ENCODE measurements at regions not wholly inside any gene's neighbourhood (a gene's known extent, or its start where the extent isn't known, plus 50 kb on each side); places are given as distances from the start of the nearest gene placed in this dataset.
"Not testable (repeated sequence)": the region's sequence is repeated elsewhere in the genome, so short reads cannot be mapped to it uniquely, and the experiment has no call there.

DNA sequence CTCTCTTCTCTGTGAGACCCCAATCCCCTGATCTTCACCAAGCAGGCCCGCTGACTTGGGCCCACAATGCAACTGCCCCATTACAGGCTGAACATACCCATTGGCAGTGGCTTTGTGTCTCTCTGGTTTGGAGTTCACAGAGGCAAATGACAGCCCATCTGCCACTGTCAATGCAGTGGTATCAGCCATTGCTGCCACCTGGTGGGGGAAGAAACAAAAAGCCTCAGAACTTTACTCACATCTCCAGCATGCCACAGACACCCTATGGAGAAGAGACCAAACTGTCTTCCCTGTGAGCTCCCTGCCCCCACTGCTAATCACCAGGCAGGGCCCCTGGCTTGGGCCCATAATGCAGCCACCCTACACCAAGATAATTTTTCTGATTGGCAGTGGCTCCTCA, 729.3 kb upstream of the ACTRT1 start:
- DNase-seq (ENCODE audit: low spot score): no peak

DNA sequence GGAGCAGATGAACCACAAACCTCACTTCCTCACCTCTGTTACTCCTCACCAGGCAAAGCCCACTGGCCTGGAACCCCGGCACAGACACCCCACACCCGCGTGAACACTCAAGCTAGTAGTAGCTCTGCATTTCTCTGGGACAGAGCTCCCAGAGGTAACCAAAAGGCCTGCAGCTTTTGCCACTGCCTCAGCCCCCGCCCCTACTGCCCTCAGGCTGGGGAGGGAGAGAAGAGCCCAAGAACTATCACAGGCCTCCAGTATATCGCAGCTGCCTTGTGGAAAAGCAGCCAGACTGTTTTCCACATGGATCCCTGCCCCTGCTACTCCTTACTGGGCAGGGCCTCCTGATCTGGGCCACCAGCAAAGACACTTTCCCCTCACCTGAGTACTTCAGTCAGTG, 728.7 kb upstream of the ACTRT1 start:
- no peak for DNase-seq (ENCODE audit: low spot score)

DNA sequence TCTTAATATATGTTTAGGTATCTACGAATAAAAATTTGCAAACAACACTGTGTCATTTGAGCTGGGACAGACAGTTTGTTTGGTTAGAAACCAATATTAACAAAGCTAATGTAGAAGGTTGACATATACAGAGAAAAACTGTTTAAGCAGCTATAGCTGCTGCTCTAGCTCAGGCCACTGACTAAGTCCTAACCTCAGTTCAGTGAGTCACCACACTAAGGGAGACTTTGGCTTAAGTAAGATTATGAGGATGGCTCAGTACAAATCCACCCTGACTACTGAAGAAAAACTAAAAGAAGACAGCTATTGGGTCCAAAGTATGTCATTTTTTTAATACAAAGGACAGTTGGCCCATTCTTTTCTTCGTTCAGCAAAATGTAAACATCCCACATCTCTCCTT, 717.3 kb upstream of the ACTRT1 start:
- DNase-seq (ENCODE audit: low spot score): no peak

DNA sequence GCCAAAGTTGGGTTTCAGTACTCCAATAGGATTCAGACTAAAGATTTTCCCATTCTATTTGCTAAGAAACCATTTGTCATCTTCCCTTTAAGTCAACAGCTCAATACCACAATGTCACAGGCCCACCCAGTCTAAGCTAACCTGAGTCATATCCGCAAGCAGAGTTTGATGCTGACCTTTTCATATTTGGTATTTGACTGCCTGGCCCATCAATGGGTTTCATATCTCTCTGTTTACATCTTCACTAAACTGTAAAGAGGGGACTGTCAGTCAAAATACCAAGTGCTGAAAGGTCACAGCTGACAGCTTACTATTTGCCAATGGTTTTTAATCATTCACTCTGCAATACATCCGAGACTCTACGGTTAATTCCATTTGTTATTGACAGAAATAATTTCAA, 707.5 kb upstream of the ACTRT1 start:
- DNase-seq (ENCODE audit: low spot score): no peak

DNA sequence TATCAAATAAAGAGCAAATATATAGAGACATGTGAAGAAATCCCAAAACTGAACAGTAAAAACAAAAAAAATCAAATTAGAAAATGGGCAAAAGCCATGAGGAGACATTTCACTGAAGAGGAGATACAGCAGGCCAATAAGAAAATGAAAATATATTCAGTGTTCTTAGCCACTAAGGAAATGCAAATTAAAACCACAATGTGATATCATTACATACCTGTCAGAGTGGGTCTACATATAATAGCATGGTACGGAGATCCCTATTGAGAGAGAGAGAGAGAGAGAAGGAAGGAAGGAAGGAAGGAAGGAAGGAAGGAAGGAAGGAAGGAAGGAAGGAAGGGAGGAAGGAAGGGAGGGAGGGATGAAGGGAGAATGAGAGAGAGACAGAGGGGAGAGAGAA, 707.0 kb upstream of the ACTRT1 start:
- no peak for DNase-seq (ENCODE audit: low spot score)

DNA sequence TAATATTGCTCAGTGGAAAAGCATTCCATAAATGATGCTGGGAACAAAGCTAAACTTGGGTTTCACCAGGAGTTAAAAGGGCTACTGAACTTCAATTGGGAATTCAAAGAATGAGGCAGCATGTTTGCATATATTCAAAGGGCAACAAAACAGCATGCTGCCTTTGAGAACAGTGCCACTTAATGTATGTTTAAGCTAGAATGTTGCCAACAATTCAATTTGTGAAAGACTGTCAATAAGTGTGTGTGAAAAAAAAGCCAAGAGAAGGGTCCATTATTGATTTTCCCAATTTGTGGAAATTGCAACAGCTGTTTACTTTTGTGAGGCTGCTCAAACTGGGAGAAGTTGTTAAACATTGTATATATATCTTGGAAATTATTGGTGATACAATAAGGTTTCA, 701.9 kb upstream of the ACTRT1 start:
- no peak for DNase-seq (ENCODE audit: low spot score)

DNA sequence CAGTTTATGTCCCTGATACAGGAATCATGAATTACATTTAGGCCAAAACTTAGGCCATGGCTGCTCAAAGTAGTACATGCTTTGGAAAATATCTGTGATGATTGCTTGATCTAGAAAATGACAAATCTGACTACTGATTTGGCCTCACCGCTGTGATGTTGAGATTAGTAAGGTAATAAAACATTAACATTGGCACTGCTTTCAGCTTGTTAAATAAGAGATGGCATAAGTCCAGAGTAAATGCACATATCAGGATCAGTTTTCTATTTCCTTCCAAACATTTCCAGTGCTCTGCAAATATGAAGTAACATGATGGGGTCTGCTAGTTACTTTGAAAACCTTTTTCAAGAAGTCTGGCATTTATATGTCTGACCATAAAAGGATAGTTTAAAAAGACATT, 687.3 kb upstream of the ACTRT1 start:
- no peak for DNase-seq (ENCODE audit: low spot score)

DNA sequence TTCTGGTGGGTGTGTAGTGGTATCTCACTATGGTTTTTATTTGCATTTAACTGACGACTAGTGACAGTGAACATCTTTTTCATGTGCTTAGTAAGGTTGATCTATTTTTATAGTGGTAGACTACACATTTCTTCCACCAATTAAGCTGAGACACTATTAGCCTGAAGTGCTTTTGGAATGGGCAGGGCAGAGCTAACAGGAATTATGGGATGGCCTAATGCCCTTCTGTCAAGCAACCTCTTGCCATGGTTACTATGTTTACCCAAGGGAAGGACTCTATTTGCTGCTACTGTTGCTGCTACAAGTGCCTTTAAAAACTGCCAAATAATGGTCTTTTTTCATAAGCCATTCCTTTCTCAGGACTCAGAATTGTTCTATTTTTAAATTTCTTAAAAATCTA, 676.7 kb upstream of the ACTRT1 start:
- no peak for DNase-seq (ENCODE audit: low spot score)

DNA sequence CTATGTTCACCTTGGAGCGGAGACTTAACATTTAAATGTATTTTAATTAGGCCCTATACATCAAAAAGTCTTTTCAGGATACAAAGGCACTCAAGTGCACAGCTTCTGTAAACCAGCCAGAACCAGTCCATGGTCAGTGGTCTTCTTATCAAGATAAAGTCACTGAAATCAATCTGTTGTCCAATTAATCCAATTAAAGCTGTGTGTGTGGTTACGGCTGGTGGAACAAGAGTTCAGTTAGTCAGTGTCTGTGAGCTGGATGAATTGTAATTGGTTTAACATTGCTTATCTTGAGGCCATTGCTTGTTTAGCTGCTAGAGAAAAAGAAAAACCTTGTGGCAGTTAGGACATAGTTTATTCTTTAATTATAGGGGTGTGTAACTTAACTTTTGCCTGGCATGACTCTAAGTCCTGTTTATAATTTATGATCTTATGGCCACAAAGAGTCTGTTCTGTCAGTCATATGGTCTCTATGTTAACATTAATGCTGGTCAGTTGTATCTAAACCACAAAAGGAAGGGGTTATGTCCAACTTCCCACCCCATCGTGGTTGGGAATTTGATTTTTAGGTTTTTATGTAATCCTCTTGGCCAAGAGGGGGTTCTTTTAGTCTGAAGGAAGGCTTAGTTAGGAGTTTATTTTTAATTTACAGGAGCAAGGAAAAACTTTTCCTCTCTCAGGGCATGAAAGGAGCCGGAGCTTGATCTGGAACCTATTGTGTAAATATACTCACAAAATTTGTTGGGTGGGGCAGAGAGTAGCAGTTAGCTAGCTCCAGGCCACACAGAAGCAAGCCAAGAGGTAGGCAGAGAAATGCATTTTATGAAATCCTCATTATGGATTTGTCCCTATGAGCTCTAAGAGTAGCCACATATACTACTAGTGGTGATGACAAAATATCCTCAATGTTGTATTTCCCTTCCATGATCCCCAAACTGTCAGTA, 665.7 kb upstream of the ACTRT1 start:
- DNase-seq (ENCODE audit: low spot score): no peak

DNA sequence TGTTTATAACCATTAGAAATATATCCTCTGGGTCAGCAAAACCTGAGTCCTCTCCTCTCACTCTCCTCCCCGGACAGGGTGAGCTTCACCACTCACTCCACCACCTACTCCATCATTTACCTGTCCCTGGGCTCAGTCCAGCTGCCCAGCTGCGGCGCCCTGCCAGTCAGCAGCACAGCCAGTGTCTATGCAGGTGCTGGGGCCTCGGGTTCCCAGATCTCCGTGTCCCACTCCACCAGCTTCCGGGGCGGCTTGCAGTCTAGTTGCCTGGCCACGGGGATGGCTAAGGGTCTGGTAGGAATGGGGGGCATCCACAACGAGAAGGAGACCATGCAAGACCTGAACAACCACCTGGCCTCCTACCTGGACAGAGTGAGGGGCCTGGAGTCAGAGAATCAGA, 662.2 kb upstream of the ACTRT1 start:
- DNase-seq (ENCODE audit: low spot score): no peak

DNA sequence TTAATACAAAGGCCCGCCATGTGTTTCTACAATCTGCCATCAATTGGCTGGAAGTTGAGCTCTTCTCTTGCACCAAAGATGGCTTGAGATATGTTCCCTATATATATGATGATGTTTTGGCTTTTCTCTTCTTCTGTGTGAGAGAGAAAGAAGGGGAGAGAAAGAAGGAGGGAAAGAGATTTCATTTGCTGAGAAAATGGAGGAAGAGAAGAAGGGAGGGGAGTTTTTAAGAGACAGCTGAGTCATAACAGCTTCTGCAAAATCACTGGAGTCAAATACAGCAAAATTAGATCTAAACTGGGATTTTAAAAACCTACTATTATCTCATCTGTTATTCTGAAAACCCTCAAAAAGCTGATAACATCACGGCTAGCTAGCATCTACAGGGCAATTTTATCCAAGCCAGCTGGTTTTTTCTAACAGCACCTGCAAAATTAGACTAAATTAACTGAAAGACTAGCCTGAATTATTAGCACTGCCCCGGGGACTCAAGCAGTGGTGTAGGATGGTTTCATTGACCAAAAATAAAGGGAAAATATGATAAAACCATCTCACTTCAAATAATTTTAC, 647.6 kb upstream of the ACTRT1 start:
- no peak for DNase-seq (ENCODE audit: low spot score)

DNA sequence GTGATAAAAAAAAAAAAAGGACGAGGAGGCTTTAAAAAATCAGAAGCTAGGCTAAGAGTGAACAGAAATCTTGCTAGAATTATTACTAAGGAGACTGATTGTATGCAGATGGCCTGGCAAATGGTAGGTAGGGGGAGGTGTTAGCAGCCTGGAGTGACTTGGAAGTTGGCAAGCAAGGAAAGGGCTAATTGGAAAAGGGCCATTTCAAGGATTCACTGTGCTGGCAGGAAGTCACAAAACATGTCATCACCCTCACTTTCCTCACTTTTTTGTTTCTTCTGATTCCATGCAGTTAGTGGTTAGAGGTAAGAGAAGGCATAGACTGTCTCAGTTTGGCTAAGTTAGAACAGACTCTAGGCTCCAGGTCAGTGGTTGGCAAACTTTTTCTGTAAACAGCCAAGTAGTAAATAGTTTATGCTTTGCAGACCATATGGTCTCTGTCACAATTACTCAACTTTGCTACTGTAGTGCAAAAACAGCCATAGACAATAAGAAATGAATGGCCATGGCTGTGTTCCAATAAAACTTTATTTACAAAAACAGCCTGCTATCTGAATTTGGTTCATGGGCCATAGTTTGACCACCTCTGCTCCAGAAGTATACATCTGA, 646.5 kb upstream of the ACTRT1 start:
- DNase-seq (ENCODE audit: low spot score): no peak

DNA sequence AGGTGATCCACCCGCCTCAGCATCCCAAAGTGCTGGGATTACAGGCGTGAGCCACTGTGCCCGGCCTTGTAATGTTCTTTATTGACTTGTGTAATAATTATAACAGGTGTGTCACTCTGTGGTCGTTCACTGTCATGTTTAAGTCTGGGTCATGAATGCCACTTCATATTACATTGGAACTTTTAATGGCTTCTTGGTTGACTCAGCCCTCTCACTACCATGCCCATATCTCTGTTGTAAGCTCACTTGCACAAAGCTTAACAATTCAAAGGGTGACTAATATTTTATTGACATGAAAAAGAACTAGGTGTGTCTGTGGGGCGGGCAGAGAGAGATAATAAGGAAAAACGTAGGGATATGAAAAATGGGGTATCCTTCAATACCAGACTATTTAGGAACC, 639.7 kb upstream of the ACTRT1 start:
- no peak for DNase-seq (ENCODE audit: low spot score)

DNA sequence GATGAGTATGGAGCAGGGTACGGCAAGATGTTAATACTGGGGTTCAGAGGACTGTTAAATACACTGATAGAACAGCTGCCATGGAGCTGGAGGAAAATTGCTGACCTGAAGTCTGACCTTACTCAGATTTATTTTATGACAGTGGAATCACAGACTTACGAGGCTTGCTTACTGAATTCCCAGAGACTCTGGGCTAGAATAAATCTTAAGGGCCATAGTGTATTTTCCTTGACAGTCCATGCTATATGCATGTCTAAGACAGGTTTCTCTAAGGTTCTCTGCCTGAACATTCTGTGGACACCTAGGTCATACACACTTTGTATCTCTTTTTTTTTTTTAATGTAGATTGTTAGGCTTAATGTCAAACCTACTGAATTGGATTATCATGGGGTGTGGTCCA, 633.2 kb upstream of the ACTRT1 start:
- no peak for DNase-seq (ENCODE audit: low spot score)

DNA sequence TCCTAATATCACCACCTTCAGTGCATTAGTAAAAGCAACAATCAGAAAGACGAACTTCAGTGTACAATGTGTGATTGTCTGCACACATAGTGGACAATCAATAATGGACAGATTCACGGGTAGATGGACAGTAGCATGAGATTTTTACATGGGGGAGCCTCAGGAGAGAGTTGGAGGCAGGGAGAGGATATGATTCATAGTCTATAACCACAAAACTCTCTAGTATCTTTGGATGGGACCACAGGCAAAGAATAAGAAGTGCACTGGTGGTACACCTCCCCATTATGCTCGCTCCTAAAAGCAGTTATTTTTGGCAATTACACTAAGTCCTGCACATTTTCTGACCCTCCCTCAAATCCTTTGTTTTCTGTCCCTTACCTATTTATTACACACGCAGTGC, 624.4 kb upstream of the ACTRT1 start:
- no peak for DNase-seq (ENCODE audit: low spot score)

DNA sequence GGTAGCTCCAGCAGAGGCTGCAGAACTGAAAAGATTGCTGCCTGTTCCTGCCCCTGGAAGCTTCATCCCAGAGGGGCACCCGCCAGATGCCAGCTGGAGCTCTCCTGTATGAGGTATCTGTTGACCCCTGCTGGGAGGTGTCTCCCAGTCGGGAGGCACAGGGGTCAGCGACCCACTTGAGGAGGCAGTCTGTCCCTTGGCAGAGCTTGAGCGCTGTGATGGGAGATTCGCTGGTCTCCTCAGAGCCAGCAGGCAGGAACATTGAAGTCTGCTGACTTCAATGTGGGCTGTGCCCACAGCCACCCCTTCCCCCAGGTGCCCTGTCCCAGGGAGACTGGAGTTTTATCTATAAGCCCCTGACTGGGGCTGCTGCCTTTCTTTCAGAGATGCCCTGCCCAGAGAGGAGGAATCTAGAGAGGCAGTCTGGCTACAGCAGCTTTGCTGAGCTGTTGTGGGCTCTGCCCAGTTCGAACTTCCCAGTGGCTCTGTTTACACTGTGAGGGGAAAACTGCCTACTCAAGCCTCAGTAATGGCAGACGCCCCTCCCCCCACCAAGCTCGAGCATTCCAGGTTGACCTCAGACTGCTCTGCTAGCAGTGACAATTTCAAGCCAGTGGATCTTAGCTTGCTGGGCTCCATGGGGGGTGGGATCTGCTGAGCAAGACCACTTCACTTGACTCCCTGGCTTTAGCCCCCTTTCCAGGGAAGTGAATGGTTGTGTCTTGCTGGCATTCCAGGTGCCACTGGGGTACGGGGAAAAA, 622.3 kb upstream of the ACTRT1 start:
- DNase-seq (ENCODE audit: low spot score): not testable (repeated sequence)

DNA sequence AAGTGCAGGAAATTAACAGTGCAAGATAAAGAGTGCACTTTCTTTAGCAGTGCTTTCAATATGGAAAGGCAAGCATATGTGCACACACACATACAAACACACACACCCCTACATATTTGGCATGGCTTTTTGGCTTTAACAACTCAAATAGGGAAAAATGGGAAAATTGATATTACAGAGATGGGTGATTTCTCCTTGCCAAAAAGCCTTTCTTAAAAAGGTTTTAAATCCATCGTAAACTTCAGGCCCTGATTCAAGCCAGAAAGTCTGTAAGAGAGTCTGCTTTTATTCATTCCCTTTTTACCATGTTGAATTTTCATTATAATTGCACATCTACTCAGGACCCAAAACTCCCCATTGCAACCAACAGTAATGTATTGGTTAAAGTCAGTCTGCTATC, 612.0 kb upstream of the ACTRT1 start:
- no peak for DNase-seq (ENCODE audit: low spot score)

DNA sequence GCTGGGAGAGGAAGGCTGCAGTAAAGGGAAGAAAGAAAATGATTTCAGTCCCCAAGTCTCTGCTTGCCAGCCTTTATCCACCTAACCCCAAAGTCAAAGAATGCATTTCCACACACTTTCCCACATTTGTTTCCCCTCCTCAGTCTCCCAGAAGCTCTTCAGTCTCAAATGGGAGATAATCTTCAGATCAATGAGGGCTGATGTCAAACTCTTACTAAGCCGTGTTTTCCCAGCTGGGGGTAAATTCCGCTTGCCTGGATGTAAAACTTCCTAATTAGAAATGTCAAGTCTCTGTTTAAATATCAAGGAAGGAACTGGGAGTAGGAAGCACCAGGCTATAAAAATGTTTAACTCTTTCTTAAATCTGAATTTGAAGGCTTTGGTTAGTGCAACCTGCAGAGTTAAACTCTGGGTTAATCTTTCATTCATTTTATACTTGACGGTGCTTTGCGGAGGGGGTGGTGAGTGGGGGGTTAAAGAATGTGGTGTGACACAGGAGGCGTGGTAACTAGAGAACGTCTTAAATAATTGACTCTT, 601.4 kb upstream of the ACTRT1 start:
- DNase-seq (ENCODE audit: low spot score): no peak

DNA sequence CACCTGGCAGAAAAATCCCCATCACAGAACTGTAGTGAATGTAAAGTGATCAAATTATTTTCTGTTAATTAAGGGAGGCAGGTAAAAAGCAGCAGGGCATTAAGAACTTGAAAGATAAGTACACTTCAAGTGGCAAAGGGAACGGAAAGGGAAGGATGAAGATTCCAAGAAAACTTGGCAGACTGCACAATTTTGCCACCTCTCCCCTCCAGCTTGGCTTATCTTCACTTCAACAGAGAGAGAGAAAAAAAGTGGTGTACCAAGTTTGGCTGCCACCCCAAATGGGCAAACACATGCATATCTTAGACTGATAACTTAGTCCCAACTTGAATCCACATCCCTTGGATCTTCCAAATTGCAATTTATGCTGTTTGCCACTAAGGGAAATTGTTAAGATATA, 598.1 kb upstream of the ACTRT1 start:
- DNase-seq (ENCODE audit: low spot score): no peak

DNA sequence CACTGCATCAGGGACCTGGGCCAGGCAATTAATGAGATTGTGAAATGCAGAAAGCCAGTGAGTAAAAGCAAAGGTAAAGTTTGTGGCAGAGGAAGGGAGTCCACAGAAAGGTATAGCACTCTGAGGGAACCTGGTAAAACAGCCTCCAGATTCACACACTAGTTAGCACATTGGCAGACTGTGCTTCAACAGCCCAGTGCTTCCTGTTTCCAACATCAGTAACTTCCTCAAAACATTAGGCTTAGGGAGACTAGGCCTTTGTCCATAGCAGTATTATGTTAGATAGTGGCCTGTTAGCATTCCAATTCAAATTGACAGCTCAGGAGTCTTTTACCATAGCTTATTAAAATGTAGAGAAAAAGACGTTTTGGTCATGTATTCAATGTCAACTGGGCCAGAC, 582.6 kb upstream of the ACTRT1 start:
- no peak for DNase-seq (ENCODE audit: low spot score)

DNA sequence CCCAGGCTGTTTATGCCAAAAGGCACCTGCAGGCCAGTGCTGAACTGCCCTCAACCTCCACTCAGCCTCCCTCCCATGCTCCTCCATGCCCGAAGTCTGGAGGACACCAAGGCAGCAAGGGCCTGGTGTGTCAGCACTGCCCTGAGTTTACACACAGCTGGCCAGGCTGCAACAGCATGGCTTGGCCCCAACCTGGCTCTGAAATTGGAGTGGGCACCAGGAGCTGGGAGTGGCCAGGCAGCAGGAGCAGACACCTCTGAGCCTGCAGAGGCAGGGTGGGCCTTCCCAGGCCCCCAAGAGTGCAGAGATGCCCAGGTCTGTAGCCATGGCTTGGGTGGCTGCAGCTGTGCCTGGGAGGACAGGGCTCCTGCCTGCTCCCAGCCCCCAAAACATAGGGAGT, 571.2 kb upstream of the ACTRT1 start:
- DNase-seq (ENCODE audit: low spot score): no peak

DNA sequence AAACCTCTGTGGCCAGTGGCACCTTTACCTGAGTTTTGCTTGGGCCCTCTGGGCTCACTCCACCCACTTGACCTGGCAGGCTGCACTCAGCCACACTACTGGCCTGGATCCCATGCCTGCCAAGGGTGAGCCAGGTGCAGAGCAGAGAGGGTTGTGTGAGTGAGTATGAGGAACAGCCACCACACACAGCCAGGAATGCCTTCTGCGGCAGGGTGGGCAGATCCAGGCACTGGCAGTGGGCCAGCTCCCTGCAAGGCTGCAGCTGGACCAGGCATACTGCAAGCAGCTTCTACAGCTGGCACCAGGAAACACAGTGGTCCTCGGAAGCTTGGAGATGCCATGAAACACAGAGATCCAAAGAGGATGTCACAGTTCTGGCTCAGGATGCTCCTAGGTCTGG, 570.1 kb upstream of the ACTRT1 start:
- no peak for DNase-seq (ENCODE audit: low spot score)

Measured in A172 (cell line).